ENCODE measurements at regions not wholly inside any gene's neighbourhood (a gene's known extent, or its start where the extent isn't known, plus 50 kb on each side); places are given as distances from the start of the nearest gene placed in this dataset.
"Not testable (repeated sequence)": the region's sequence is repeated elsewhere in the genome, so short reads cannot be mapped to it uniquely, and the experiment has no call there.

DNA sequence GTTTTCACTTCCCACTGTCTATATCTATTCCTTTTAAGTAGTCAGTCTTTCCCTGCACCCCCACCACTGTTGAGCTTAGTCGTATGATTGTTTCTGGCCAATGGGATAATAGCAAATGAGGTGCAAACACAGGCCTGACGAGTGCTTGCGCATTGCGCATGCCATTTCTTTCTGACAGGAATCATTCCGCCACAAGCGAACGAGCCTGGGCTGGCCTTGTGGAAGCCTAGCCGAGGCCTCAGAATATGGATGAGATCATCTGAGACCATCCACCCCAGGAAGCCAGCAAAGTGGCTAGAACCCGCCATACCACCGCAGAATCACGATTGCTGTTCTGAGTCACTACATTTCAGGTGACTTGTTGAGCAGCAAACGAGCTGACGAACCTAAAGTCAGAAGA is 52.2 kb upstream of the PRL start:
- DNase-seq (ENCODE audit: low read depth), result no peak

DNA sequence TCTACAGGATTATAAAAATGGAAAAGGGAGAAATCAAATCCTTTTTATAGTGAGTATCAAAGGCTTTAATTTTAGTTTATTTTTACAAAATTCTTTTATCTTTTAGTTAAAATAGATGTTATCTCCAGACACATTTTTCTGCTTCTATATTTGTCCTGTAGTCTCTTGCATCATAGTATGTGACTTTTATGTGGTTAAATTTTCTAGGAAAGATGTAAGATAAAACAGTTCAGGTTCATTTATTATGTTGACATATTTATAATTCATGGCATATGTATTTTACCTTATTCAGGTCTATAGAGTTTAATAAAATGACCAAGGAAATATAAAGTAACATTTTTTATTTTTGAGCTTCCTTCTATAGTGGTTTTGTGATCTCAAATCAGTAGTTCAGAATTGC is 52.7 kb upstream of the PRL start:
- no peak for DNase-seq (ENCODE audit: low read depth)

DNA sequence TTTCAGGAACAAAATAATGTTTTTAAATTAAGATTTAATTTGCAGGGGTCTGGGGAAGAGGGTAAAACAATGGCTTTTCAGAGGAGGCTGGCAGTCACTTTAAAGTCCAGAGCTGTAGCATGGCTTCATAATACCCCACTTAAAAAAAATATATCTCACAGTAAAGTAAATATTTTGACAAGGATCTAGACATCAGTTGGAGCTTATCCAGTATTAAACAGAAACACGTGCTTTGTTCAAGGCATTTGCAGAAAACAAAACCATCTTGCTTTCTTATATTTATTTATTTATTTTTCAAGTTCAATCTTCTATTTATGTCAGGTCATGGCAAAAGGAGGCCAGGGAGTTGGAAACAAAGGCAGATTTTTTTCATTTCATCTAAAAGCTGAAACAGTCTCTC is 53.3 kb upstream of the PRL start:
- DNase-seq (ENCODE audit: low read depth), result peak; percentile 28

DNA sequence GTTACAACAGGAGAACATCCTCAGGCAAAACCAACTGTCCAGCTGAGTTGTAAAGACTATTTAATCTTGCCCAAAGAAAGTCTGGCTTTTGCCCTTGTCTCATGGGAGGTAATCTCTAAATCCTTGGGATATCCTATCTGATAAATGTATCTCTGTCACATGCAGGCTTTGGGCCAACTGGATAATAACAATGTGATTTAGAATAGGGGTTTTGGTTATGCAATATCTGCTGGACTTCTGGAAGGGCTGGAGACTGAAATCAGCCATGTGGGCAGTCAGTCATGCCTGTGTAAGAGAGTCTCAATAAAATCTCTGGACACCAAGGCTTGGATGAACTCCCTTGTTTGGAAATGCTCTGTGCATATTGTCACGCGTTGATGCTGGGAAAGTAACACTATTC is 56.3 kb upstream of the PRL start:
- no peak for DNase-seq (ENCODE audit: low read depth)

DNA sequence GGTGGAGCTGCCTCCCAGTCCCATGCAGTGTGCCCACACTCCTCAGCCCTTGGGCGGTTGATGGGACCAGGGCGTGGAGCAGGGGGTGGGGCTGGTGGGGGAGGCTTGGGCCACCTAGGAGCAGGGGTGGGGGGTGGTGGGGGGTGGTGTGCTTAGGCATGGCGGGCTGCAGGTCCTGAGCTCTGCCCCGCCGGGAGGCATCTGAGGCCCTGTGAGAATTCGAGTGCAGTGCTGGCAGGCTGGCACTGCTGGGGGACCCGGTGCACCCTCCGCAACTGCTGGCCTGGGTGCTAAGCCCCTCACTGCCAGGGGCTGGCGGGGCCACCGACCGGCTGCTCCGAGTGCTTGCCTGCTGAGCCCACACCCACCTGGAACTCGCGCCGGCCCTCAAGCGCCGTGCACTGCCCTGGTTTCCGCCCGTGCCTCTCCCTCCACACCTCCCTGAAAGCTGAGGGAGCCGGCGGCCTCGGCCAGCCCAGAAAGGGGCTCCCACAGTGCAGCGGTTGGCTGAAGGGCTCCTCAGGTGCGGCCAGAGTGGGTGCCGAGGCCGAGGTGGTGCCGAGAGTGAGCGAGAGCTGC is 59.6 kb upstream of the PRL start:
- no peak for DNase-seq (ENCODE audit: low read depth)

DNA sequence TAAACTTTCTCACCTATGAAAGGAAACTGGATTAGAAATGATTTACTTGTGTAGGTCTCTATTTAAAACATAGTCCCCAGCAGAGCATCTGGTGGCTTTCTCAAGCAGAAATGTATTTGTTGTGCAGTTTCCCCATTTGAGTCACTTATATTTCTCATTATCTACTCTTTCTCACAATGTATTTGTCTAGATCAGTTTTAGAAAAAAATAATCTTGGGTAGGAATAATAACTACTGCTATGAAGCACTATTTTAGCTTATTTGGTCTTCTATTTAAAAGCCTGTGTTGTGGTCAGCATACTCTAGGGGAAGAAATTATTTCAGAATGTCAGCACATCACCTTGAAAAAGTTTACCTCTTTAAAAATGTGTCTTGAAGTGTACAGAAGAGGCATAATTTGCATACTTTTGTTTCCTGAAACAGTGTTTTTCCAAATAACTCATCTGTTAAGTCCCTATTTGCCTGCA is 60.9 kb upstream of the PRL start:
- no peak for DNase-seq (ENCODE audit: low read depth)

DNA sequence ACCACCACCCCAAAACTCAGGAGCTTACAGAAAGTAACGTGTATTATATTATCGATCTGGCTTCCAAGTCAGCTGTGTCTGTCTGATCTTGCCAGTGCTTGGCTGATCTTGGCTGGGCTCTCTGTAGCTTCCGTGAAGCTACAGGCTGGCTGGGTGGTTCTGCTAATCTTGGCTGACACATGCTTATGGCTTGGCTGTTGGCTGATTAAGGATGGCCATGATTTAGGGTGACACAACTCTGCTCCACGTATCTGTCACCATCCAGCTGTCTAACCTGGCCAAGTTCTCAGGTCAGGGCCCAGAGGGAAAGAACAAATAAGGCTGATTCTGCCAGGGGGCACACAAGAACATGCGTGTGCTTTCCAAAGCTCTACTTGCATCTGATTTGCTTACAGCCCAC is 64.7 kb upstream of the PRL start:
- DNase-seq (ENCODE audit: low read depth), result no peak

DNA sequence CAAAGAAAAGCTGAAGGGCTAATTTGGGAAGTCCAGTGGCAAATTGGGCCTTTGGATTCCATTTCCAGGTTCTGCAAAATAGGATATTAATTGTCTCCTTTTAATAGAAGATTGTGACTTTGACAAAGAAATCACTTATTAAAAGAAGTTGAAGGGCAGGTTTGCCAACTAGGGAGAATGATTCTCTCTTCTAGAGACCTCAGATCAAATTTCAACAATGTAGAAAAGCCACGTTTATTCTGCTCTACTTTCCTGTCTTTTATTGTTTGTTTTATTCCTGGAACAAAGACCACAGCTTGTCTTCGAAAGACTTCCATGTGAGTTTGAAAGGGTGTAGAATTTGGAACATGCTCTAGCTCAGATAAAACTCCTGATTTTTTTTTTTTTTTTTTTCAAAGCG is 65.5 kb upstream of the PRL start:
- no peak for DNase-seq (ENCODE audit: low read depth)

DNA sequence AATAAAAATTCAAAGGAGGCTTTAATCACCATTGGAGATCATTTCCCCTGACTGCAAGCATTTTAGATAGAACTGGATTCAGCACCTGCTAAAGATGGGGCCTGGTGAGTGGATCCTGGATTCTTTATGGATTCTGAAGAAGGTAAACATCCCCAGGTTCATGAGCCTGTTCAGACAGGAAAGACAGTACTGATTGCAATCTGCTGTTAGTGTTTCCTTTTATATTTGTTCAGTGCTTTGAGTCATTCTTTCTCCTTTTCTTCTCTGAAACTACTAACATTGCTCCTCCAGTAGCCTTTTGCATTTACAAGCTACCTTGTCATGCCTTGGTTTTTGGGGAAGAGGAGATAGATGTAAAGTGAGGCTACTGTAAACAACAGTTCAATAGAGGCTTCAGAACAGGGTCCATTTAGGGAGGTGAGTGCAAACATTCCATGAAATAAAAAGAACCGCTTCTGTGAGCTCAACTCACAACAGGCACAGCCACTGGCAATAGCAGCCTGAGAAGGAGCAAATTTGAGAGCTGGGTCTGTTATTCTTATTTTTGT is 66.4 kb upstream of the PRL start:
- no peak for DNase-seq (ENCODE audit: low read depth)

DNA sequence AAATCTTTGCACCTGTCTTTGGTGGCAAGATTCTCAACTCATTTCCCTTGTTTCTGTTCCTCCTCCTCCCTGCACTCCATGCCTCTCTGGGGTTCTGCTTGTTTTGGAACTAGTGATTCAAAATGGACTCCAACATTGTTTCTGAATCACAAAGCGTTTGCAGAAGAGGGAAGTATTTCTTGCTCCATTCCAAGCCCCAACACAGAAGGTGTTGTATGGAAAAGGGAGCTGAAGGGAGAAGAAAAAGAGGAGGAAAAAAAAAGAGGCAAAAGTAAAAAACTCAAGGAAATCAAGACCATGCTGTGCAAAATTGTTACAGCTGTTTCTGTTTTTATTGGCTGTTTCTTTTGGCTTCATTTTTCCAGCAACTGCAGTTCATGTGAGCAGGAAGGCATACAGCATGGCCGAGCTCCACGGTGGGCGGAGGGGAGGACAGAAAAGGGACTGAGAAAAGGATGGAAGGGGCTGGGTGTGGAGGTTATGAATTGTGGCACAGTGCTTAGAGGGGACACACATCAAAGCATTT is 66.9 kb upstream of the PRL start:
- DNase-seq (ENCODE audit: low read depth), result no peak

DNA sequence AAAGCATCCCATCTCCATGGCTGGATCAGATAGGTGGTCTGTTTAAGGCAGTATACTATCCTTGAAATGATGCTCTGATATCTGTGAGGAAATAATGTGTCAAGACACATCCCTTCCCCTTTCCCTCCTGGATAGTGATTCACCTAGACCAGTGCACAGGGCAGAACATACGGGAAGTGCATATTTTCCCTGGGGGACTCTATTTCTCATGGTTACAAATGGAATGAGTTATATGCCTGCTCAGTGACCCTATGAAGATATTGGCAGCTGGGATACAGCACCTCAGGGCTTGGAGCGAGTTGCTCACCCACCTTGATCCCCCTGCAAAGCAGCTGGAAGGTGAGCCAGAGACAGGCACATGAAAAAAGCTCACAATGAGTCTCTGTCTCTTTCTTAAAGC is 67.5 kb upstream of the PRL start:
- DNase-seq (ENCODE audit: low read depth), result peak; percentile 61

DNA sequence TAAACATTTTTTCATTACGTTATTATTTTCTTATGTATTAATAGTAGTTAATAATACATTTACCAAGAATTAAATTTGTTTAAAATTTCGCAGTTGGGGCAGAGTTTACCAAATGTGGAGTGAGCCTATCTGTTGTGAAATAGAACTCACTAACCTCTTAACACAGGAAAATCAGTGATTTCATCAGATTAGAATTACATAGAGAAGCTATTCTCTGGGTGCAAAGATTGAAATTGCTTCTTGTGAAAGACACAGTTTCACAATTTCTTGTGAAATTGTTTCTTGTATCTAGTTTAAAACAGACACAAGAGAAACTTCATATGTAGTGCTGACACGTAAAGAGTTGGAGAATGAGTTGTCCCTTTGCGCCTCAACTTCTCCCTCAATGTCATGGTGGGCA is 69.4 kb upstream of the PRL start:
- DNase-seq (ENCODE audit: low read depth), result no peak

DNA sequence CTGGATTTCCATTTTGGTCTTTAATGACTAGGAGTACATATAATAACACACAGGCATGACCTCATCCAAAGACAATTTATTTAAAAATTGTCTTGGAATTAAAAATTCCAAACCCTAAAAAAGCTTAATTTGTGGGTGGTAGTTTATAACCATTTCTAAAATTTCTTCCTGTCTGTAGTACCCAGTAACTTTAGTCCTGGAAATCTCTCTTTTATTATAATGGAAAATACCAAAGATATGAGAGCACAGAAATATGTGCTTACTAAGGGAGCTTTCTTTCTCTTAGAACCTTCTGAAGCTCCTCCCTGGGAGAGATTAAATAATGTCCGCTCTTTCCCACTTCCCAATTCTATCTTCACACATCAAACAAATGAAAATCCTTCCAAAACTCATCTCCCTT is 70.5 kb upstream of the PRL start:
- no peak for DNase-seq (ENCODE audit: low read depth)

DNA sequence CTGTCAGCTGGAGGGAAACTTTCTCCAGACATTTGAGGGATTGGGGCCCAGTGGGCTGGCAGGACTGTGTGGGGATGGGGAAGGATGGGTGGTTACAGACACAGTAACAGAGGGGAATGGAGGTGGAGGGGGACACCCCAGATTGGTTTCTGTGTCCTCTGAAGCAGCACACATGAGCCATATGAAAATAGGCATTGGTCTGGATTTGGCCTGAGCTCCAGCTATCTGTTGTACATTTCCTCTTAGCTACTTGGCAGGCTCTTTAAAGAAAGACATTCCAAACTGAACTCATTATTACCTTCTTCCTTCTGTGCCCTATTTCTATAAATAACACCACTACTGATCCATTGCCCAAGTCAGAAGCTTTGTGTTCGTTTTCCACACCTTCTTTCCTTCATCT is 72.0 kb upstream of the PRL start:
- DNase-seq (ENCODE audit: low read depth), result no peak

DNA sequence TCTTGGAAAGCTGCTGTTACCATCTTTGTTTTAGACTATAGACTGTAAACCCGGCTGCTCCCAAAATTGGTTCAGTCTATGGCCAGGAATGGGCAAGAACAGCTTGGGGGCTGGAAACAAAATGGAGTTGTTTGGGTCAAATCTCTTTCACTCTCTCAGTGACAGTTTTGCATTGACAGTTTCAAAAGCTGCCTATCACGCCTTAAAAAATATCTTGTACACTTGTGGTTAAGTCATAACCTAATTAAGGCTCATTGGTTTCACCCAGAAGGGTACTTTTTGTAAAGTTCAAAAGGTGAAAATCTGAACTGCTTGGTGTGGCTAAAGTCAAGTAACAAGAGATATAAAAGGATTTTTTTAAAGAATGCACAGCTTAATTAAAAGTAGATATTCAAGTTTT is 76.1 kb upstream of the PRL start:
- DNase-seq (ENCODE audit: low read depth), result no peak

DNA sequence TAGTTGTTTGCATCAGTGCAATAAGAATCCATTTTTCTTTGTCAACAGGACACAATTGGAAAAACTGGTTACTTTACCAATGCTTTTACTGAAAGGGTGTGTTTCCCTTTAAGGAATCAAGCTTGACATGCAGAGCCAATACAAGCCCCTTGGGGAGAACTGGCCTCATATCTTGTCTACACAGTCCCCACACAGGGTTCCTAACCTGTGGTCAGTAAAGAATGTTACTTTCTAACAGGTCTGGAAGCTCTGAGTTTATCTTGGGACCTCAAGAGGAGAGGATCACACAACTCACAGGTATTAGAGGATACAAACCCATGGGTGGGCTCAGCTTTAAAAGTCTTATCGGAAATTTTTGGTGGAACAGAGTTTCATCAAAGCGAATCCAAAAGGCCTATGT is 78.1 kb upstream of the PRL start:
- not testable (repeated sequence) for DNase-seq (ENCODE audit: low read depth)

DNA sequence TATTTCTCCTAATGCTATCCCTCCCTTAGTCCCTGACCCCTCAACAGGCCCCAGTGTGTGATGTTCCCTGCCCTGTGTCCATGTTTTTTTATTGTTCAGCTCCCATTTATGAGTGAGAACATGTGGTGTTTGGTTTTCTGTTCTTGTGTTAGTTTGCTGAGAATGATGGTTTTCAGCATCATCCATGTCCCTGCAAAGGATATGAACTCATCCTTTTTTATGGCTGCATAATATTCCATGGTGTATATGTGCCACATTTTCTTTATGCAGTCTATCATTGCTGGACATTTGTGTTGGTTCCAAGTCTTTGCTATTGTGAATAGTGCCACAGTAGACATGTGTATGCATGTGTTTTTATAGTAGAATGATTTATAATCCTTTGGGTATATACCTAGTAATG is 79.5 kb upstream of the PRL start:
- DNase-seq (ENCODE audit: low read depth), result not testable (repeated sequence)

DNA sequence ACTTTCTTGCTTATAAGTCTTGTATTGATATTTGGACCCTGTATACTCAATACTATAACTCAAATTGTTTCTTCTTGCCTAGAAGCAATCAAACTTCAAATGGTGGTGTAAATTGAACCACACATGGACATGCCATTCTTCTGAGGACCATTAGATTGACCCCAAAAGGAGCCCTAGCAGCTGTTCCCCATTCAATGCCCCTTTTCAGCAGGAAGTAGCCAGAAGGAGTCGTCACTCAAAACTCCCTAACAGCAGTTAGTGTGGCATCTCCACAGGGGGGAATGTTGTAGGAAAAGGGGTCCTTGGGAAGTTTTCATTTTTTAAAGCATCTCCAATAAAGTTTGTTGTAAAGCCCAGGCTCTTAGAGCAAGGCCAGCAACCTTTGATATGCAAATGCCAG is 81.7 kb upstream of the PRL start:
- DNase-seq (ENCODE audit: low read depth), result not testable (repeated sequence)

DNA sequence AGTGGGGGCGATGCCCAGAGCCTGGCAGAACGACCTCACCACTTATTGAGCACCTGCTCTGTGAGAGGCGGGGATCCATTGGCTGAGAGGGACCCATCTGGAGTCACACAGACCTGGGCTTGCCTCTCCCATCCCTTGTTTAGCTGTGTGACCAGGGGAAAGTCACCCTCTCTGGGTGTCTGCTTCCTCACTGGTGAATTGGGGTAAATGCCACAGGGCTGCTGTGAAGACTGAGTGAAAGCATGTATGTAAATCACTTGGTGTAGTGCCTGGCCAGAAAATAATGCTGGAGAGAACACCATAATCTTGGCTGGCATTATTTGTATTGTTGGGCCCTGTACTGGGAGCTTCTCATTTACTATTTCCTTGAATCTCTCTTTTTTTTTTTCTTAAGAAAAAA is 83.4 kb upstream of the PRL start:
- no peak for DNase-seq (ENCODE audit: low read depth)

DNA sequence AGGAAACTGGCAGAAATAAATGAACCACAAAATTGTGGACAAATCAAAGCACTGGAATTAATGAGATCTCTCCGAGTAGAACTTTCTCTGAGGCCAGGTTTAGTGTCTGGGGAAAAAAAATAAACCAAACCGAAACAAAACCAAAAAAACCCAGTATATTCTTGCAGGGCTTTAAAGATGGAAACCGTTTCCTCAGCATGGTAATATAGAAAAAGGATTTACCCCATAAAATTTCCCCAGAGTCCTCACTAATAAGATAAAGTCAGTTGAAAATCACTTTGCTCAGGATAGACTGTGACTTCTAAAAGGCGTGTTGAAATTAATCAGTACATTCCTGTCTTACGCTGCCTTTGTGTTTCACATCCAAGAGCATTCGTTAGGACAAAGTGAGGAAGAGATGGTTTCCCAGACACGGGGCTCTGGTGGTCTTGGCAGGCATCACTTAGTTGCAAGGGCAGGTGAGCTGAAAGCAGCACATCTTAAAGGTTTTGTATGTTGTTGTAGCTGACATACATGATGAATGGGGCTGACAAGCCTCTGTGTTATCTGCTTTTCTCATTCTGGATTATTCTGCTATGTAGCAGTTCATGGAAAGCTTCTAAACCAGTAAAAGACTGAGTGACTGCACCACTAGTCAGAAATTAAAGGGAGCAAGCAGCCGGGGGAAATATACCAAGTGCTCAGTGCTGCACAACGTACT is 85.2 kb upstream of the PRL start:
- no peak for DNase-seq (ENCODE audit: low read depth)

DNA sequence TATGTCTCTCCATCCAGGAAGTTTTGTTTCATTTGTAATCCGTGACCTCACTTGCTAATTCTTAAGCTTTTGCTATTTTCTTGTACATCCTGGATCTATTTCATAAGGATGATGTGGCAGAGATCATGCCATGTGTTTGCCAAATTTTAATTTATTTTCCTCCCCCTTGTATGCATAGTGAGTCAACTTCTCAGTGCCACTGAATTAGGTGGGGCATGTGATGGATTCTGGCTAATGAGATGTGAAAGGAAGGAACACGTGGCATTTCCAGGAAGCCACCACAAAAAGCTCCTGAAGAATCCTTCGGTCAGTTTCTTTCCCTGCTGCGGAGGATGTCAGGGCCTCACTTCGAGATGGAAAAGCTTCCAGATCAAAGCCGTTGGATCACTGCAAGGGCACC is 86.2 kb upstream of the PRL start:
- peak; percentile 22 for DNase-seq (ENCODE audit: low read depth)

DNA sequence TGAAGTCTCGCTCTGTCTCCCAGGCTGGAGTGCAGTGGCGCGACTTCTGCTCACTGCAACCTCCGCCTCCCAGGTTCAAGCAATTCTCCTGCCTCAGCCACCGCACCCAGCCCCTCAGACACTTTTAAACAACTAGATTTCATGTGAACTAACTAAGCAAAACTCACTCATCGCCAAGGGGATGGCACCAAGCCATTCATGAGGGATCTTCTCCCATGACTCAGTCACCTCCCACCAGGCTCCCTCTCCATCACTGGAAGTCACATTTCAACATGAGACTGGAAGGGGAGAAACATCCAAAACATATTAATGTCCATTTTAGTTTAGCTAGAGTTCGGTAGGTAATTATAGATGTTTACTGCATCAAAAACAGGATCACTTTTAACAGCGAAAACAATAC is 95.9 kb upstream of the PRL start:
- peak; percentile 42 for DNase-seq (ENCODE audit: low read depth)

DNA sequence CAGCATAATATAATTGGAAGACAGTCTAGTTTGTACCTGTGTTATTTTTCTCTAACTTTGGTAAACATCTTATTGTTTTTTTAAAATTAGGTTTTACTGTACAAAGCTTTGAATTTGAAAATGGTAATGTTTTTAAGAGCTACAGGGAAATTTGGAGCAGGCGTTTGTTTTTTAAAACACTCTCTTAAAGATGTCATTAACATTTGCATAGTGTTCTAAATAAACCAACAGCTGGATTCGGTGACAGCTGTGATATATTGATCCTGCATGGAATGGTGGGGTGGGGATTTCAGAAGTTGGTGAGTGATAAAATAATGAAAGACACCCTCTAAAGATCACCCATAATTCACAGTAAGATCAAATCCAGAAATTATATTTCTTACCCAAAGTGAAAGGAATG is 97.9 kb upstream of the PRL start:
- no peak for DNase-seq (ENCODE audit: low read depth)

DNA sequence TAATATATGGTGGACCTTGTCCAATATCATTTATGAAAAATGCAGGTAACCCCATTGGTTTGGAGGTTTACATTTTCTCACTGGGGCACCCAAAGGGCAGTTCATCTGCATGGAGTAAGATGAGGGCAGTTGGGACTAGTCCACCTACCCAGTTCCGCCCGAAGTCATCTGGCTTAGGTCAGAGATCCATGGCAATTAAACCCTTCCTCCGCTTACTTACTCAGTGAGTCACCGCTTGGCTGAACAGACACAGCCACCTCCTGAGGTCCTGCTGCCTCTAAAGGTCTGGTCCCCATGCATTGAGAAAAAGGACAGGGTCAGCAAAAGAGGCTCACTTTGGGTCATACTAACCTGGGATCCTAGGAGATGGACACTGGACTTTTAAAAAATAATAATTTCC is 102.9 kb upstream of the PRL start:
- peak; percentile 84 for DNase-seq (ENCODE audit: low read depth)

Data from M059J (cell line).